GM12872 (cell line): ENCODE measurements at regions not wholly inside any gene's neighbourhood (a gene's known extent, or its start where the extent isn't known, plus 50 kb on each side); places are given as distances from the start of the nearest gene placed in this dataset.

Source experiments
- TF ChIP-seq, protein P1 (sequence below): IDR thresholded peaks from 3 replicates; pipeline ENCODE4 v1.5.1; 2011; ENCODE audit warnings: low read depth, mild to moderate bottlenecking, low read length, moderate library complexity; ENCODE audit not compliant: insufficient read depth

DNA sequence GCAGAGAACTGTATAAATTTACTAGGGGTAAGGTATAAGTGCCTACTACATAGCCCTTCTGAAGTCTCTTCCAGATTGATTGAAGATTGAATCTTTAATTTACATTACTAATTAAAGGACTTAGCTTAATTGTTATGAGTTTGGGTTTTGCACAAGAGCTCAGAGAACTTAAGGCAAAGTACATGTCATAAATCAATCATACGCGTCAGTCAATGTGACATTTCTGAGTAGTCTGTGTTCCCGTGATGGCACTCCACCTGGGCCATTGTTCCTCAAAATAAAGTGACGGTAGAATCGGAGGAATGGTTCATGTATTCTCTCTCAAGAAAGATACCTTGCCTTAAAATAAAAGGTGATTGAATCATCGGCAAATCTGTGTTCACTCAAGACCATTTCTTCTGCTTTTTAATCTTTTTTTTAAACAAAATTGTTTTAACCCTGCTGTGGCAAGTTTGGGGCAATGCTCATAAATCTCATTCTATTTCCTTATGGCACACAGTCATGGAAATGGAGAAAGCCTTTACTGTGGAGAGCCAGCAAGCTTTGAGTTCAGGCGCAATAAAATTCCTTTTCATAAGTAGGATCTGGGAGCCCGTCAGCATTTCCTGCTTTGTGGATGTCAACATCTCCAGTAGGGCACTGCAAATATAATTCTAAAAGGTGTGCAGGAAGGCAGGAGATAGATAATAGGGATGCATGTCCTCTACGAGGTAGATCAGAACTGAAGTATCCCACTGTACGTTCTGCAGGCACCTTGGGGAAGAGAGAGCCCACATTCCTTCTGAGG is 427.4 kb downstream of the GATA3 start:
- TF ChIP-seq, protein P1, sequence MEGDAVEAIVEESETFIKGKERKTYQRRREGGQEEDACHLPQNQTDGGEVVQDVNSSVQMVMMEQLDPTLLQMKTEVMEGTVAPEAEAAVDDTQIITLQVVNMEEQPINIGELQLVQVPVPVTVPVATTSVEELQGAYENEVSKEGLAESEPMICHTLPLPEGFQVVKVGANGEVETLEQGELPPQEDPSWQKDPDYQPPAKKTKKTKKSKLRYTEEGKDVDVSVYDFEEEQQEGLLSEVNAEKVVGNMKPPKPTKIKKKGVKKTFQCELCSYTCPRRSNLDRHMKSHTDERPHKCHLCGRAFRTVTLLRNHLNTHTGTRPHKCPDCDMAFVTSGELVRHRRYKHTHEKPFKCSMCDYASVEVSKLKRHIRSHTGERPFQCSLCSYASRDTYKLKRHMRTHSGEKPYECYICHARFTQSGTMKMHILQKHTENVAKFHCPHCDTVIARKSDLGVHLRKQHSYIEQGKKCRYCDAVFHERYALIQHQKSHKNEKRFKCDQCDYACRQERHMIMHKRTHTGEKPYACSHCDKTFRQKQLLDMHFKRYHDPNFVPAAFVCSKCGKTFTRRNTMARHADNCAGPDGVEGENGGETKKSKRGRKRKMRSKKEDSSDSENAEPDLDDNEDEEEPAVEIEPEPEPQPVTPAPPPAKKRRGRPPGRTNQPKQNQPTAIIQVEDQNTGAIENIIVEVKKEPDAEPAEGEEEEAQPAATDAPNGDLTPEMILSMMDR, result no peak

DNA sequence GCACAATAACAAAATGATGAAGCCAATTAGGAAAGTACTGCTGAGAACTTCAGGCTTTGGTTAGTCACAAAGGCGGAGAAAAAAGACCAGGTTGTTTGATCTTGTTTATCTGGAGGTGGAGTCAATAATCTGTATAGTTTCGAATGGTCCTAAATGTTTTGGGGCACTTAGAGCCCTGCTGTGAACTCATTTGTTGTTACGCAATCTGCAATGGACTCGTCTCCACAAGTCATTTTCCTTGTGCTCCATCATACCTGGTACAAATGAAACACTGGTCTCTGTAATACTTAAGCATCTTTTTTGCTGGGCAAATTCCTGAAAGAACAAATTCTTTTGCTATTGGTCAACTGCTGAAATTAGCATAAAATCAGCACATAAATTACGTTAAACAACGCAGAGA is 430.5 kb downstream of the GATA3 start:
- TF ChIP-seq, protein P1, result no peak

DNA sequence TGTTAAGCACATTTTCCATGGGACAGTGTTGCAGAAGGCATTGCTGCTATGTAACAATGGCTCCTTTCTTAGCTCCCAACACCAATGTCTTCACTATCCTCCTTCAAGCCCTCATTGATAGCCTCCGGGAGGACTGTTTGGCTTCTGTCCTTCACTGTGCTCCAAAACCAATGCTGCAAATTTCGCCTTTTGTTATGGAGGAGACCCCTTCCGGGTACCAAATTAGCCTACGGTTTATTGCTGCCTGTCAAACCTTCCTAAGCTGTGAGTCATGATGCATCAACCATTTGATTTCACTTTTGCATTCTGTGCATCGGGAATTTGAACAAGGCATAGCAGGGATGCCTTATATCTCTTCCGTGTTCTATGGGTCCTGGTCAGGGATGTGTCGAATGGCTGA is 432.9 kb downstream of the GATA3 start:
- TF ChIP-seq, protein P1, result no peak

DNA sequence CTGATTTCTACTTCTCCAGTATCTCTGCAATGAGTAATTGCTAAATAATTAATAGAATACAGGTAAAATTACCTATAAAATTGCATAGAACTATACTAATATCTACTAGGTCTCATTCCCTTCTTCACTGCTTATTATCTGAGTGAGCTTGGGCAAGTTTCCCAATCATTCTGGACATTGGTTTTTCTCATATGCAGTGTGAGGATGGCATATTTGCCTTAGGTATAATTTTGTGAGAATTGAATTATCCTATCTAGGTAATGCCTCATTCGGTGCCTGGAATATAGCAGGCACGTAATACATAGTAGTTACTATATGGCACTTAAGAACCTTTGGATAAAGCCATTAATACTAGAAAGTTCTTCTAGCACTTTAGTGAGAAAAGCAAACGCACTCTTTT is 434.7 kb downstream of the GATA3 start:
- TF ChIP-seq, protein P1, result no peak

DNA sequence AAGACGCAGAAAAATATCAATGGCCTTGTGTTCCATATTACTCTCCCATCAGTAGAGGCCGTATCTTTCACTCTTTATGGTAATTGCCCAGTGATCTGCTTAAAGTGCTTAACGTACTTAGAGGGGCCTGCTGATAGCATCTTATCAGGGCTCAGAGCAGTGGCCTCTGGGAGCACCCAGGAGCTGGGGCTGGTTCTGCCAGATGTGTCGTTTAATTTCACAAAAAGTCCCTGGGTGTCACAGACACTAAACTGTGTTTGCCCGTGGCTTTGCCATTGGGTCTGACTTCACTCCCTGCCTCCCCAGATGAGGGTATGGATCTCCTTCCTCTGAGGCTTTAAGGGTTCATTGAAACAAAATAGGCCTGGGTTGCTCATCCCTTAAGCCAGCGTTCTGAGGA is 435.3 kb downstream of the GATA3 start:
- TF ChIP-seq, protein P1, result no peak

DNA sequence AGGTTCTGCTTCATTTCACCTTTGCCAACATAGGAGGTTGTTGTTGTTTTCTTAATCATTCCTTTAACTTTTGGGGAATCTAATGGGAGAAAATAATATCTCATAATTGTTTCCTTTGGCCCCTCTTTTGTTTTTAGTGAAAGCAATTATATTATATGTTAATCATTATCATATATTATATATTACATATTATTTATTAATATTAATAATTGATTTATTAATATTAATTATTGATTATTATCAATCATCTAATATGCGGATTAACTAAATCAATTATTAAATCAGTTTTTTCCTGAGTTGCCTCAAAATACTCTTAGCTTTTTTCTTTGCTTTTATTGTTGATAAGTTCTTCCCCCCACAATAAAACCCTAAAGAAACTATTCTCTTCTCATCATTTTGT is 443.8 kb downstream of the GATA3 start:
- TF ChIP-seq, protein P1, result no peak

DNA sequence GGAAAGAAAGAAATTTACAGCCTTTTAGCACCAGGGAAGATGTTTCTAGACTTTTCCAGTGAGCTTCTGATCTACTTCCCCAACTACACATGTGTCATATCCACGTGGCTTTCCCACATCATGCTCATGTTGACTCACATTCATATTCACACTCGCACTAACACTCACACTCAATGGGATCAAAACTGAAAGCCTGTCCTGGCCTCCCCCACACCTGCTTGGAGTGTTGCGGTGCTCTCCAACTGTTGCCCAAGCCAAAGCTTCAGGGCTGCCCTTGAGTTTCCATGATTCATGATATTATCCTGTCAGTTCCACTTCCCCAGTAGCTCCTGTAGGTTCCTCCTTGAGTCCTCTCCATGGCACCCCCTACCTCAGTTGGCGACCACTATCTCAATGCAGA is 444.4 kb downstream of the GATA3 start:
- TF ChIP-seq, protein P1, result no peak
